ENCODE measurements at regions not wholly inside any gene's neighbourhood (a gene's known extent, or its start where the extent isn't known, plus 50 kb on each side); places are given as distances from the start of the nearest gene placed in this dataset.

DNA sequence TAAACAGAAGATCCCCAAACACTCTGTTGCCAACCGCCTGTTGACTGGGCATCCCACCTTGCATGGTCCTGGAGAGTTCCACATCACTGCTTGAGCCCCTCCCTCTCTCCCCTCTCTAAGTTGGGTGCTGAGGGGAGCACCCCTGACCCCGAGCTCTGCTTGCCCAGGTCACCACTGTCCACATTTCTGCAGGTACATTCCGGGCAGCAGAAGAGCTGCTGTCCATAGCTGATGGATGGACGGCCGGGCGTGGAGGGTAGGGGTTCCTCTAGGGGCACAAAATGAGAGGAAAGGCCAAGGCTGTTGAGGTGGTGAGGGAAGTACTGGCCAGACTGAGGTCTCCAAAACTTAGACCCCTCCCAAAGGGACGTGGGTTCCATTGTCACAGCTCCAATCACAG, 227.4 kb upstream of the PPP2R2D start:
- H3K27ac ChIP-seq (ENCODE audit: poor library complexity, severe bottlenecking), result no peak overlapping the region
- DNase-seq (ENCODE audit: low spot score) (no peak), ATAC-seq (ENCODE audit: low read depth) (no peak)
- H3K4me1 ChIP-seq (ENCODE audit: insufficient read depth, poor library complexity, severe bottlenecking), result no peaks in the 10 kb centered on the region
- no peak for TF ChIP-seq CTCF (IDR thresholded peaks at IDR 0.05; ENCODE audit: poor library complexity, severe bottlenecking)
- no peak overlapping the region for H3K4me3 ChIP-seq (ENCODE audit: severe bottlenecking)
- no peaks in the 10 kb centered on the region for H3K27me3 ChIP-seq (ENCODE audit: insufficient read depth, poor library complexity, severe bottlenecking)
- no peaks in the 10 kb centered on the region for H3K36me3 ChIP-seq (ENCODE audit: low read depth)
- H3K9me3 ChIP-seq (ENCODE audit: severe bottlenecking), result peaks cover 4% of the 10 kb centered on the region

DNA sequence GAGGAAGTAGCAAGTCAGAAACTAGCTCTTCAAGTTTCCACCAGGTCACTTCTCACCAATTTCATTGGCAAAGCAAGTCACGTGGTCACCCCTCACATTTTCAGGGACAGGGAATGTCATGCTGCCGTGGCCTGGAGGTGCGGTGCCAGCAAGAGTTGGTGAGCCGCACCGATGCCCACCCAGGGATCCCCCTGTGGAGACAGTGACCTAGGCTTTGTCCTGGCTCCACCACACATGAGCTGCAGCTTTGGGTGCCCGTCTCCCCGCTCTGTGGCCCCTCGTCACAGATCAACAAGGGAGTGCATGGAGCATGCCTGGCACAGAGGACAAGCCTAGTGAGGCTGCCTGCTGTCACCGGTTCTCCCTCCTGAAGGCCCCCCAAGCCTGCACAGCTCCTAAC, 226.7 kb upstream of the PPP2R2D start:
- no peaks in the 10 kb centered on the region for H3K27me3 ChIP-seq (ENCODE audit: insufficient read depth, poor library complexity, severe bottlenecking)
- H3K36me3 ChIP-seq (ENCODE audit: low read depth), result no peaks in the 10 kb centered on the region
- DNase-seq (ENCODE audit: low spot score) (no peak), ATAC-seq (ENCODE audit: low read depth) (no peak)
- H3K4me3 ChIP-seq (ENCODE audit: severe bottlenecking), result no peak overlapping the region
- TF ChIP-seq CTCF (IDR thresholded peaks at IDR 0.05; ENCODE audit: poor library complexity, severe bottlenecking), result no peak
- no peak overlapping the region for H3K27ac ChIP-seq (ENCODE audit: poor library complexity, severe bottlenecking)
- H3K4me1 ChIP-seq (ENCODE audit: insufficient read depth, poor library complexity, severe bottlenecking), result no peaks in the 10 kb centered on the region
- peaks cover 4% of the 10 kb centered on the region for H3K9me3 ChIP-seq (ENCODE audit: severe bottlenecking)

DNA sequence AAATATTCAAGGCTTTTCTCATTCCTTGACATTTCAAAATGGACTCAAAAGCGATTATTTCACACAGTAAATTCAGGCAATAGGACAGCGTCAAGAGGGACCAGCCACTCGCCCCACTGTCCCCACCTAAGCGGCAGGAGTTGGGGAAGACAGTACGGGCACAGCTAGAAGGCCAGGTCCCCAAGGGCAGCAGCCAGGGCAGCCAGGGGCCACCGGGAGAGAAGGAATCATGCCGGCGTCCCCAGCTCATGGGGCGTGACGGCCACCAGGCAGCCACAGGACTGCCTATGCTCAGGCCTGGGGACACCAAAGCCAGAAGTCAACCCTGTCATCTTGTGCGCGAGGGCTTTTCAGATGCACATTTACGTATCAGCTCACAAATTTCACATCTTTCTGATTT, 225.7 kb upstream of the PPP2R2D start:
- Histone ChIP-seq H3K9me3 (ENCODE audit: severe bottlenecking) (peaks cover 4% of the 10 kb centered on the region), H3K36me3 (ENCODE audit: low read depth) (no peaks in the 10 kb centered on the region), H3K4me1 (ENCODE audit: insufficient read depth, poor library complexity, severe bottlenecking) (no peaks in the 10 kb centered on the region), H3K27ac (ENCODE audit: poor library complexity, severe bottlenecking) (no peak overlapping the region), H3K4me3 (ENCODE audit: severe bottlenecking) (no peak overlapping the region), H3K27me3 (ENCODE audit: insufficient read depth, poor library complexity, severe bottlenecking) (no peaks in the 10 kb centered on the region)
- TF ChIP-seq CTCF (IDR thresholded peaks at IDR 0.05; ENCODE audit: poor library complexity, severe bottlenecking), result no peak
- no peak for DNase-seq (ENCODE audit: low spot score)
- no peak for ATAC-seq (ENCODE audit: low read depth)

GRCh38 chr10:131676046-131676799, 224.6 kb upstream of the PPP2R2D start:
- Histone ChIP-seq H3K9me3 (ENCODE audit: severe bottlenecking) (peaks cover 4% of the 10 kb centered on the region), H3K27ac (ENCODE audit: poor library complexity, severe bottlenecking) (no peak overlapping the region), H3K4me1 (ENCODE audit: insufficient read depth, poor library complexity, severe bottlenecking) (no peaks in the 10 kb centered on the region), H3K4me3 (ENCODE audit: severe bottlenecking) (no peak overlapping the region), H3K36me3 (ENCODE audit: low read depth) (no peaks in the 10 kb centered on the region), H3K27me3 (ENCODE audit: insufficient read depth, poor library complexity, severe bottlenecking) (no peaks in the 10 kb centered on the region)
- TF ChIP-seq CTCF (IDR thresholded peaks at IDR 0.05; ENCODE audit: poor library complexity, severe bottlenecking), result no peak
- DNase-seq (ENCODE audit: low spot score) (no peak), ATAC-seq (ENCODE audit: low read depth) (no peak)

GRCh38 chr10:131676800-131677421, 223.9 kb upstream of the PPP2R2D start:
- TF ChIP-seq CTCF (IDR thresholded peaks at IDR 0.05; ENCODE audit: poor library complexity, severe bottlenecking), result no peak
- Histone ChIP-seq H3K27ac (ENCODE audit: poor library complexity, severe bottlenecking) (no peak overlapping the region), H3K9me3 (ENCODE audit: severe bottlenecking) (peaks cover 4% of the 10 kb centered on the region), H3K4me3 (ENCODE audit: severe bottlenecking) (no peak overlapping the region), H3K27me3 (ENCODE audit: insufficient read depth, poor library complexity, severe bottlenecking) (no peaks in the 10 kb centered on the region), H3K36me3 (ENCODE audit: low read depth) (no peaks in the 10 kb centered on the region), H3K4me1 (ENCODE audit: insufficient read depth, poor library complexity, severe bottlenecking) (no peaks in the 10 kb centered on the region)
- DNase-seq (ENCODE audit: low spot score), result no peak
- no peak for ATAC-seq (ENCODE audit: low read depth)
